GM18508 (cell line): ENCODE measurements at regions not wholly inside any gene's neighbourhood (a gene's known extent, or its start where the extent isn't known, plus 50 kb on each side); places are given as distances from the start of the nearest gene placed in this dataset.

Experiments used
- ATAC-seq: cut with Tn5 transposase; IDR thresholded peaks from one replicate; pipeline ENCODE4 v1.9.1; 2021; ENCODE audit warnings: moderate number of reproducible peaks; ENCODE audit not compliant: insufficient read depth, unreplicated experiment

- ATAC-seq: no peak
Observed at GRCh38 chr5:88490874-88491273, 222.2 kb upstream of the TMEM161B start.

- no peak for ATAC-seq
Observed at GRCh38 chr5:88489364-88489763, 220.7 kb upstream of the TMEM161B start.

GRCh38 chr5:88488561-88488960, 219.9 kb upstream of the TMEM161B start:
- no peak for ATAC-seq

- no peak for ATAC-seq
Observed at GRCh38 chr5:88488130-88488529, 219.5 kb upstream of the TMEM161B start.

GRCh38 chr5:88487066-88487465, 218.4 kb upstream of the TMEM161B start:
- ATAC-seq: no peak

- ATAC-seq: no peak
Observed at GRCh38 chr5:88486431-88486830, 217.8 kb upstream of the TMEM161B start.

GRCh38 chr5:88485531-88485930, 216.9 kb upstream of the TMEM161B start:
- no peak for ATAC-seq

GRCh38 chr5:88483964-88484672, 215.5 kb upstream of the TMEM161B start:
- ATAC-seq: no peak

- ATAC-seq: no peak
Observed at GRCh38 chr5:88480801-88481499, 212.3 kb upstream of the TMEM161B start.

GRCh38 chr5:88480245-88480644, 211.6 kb upstream of the TMEM161B start:
- no peak for ATAC-seq

GRCh38 chr5:88474574-88474973, 205.9 kb upstream of the TMEM161B start:
- no peak for ATAC-seq

GRCh38 chr5:88470745-88471144, 202.1 kb upstream of the TMEM161B start:
- ATAC-seq: no peak

GRCh38 chr5:88459971-88460370, 191.3 kb upstream of the TMEM161B start:
- no peak for ATAC-seq

GRCh38 chr5:88452820-88453219, 184.2 kb upstream of the TMEM161B start:
- ATAC-seq: no peak

GRCh38 chr5:88450239-88450638, 181.6 kb upstream of the TMEM161B start:
- no peak for ATAC-seq

- no peak for ATAC-seq
Observed at GRCh38 chr5:88438006-88438405, 169.4 kb upstream of the TMEM161B start.

GRCh38 chr5:88436290-88436689, 167.6 kb upstream of the TMEM161B start:
- no peak for ATAC-seq

GRCh38 chr5:88428633-88429032, 160.0 kb upstream of the TMEM161B start:
- ATAC-seq: no peak

- no peak for ATAC-seq
Observed at GRCh38 chr5:88426441-88426840, 157.8 kb upstream of the TMEM161B start.

GRCh38 chr5:88425124-88425523, 156.5 kb upstream of the TMEM161B start:
- ATAC-seq: no peak

GRCh38 chr5:88419931-88420330, 151.3 kb upstream of the TMEM161B start:
- ATAC-seq: no peak

- ATAC-seq: no peak
Observed at GRCh38 chr5:88407341-88407740, 138.7 kb upstream of the TMEM161B start.
